ENCODE measurements at regions not wholly inside any gene's neighbourhood (a gene's known extent, or its start where the extent isn't known, plus 50 kb on each side); places are given as distances from the start of the nearest gene placed in this dataset.

DNA sequence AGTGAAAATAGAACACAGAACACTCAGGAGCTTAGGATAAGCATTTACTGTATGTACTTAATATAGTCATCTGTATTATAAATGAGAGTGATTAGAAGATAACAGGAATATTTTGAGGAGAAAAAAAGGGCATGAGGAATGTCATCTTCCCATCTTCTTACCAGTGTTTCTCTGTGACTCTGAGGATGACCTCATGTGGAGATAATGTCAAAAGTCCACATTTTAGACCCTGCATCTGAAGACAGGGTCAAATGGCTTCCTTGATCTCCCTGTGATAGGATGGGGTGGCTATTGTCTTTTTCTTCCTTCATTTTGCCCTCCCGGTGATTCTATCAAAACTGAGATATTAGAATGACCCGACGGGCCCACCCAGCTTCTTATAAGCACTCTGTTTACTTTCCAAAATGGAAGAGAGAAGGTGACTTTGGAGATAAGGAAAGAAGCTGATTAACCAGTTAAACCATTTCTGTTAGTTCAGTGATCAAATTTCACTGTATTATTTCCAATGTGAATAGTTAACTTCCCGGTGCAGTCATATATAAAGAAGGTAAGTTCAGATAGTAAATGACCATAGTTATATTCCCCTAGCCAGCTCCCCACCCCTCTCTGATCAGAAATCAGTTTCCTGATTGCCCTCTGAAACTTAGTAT is 115.7 kb upstream of the SALL4 start:
- no peak for ATAC-seq

DNA sequence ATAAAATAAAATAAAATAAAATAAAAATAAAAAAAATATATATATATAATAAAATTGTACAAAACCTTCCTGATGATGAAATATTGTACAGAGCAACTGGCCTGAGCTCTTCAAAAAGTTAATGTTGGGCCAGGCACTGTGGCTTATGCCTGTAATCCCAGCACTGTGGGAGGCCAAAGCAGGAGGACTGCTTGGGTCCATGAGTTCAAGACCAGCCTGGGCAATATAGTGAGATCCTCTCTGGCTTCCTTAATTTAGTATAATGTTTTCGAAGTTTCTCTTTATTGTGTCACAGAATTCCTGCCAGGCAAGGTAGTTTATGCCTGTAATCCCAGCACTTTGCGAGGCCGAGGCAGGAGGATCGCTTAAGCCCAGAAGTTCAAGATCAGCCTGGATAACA is 113.9 kb upstream of the SALL4 start:
- no peak for ATAC-seq

DNA sequence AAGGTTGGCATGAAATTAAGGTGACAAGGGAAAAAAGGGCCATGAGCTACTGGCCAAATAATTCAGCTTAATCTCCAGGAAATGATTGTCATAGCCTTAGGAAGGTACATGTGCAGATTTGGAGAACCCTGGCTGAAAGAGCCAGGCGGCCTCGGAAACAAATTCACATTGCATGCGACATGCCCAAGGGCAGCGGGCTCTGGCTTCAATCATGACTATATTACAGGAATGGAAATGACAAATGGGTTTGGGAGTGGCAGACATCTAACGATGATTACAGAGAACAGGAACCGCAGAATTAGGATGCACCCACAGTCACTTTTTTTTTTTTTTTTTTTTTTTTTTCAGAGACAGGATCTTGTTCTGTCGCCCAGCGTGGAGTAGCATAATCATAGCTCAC is 112.4 kb upstream of the SALL4 start:
- ATAC-seq = no peak

DNA sequence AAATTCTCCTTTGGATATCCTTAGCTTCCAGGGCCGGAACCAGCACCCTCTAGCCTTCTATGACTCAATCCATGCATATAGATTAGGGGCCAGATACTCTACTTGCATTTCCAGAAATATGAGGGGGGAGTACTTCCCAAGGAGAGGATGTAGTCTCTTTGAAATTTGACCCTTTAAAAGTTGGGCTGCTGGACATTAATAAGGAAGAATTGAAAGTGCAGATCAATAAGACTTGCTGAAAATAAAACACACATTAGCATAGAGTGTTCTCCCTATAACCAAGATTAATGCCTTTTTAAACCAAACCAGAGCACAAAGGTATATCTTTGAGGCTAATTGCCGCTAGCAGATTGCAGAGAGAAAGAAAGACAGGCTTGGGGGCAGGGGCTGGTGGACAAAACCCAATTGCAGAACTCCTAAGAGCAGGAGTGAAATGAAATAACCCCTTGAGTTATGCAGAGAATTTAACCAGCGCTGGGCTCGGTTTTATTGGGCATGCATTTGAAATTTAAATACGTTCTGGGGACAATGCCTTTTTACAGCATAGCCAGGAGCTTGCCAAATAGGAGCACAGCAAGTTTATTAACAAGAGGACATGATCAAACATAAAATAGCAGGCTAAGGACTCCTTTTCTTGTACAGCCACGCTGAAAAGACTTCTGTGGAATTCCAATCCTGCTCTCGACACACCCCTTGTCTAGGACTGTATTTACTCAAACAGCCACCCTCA is 108.2 kb upstream of the SALL4 start:
- ATAC-seq = no peak

DNA sequence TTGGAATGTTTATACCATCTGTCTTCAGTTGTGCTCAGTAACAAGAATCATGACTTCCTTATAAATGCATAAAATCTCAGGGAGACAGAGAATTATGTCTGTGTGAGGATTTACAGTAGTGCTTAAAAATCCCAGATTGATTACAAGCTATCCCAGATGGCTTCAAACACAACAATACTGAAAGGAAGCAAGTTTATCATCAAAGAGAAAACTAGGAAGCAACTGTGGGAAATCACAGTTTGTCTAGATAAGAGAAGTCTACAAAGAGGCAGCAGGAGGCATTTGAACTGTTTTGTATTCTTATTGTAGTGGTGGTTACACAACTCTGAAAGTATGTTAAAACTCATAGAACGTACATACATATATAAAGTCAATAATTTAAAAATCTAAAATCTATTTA is 104.4 kb upstream of the SALL4 start:
- ATAC-seq = no peak

DNA sequence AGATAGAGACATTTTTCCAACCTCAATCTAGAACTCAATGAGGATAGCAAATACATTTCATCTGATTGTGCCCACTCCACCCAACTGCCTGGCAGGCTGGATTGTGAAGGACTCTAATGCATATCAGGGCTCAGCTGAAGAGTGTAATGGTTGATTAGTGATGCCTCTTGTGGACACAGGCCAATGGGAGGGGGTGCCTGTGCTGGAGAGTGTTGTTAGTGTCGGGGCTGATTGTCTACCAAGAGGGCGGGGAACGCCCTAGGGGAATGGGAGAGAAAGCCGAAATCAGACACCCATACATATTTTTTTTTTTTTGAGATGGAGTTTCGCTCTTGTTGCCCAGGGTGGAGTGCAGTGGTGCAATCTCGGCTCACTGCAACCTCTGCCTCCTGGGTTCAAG is 103.7 kb upstream of the SALL4 start:
- ATAC-seq = no peak

DNA sequence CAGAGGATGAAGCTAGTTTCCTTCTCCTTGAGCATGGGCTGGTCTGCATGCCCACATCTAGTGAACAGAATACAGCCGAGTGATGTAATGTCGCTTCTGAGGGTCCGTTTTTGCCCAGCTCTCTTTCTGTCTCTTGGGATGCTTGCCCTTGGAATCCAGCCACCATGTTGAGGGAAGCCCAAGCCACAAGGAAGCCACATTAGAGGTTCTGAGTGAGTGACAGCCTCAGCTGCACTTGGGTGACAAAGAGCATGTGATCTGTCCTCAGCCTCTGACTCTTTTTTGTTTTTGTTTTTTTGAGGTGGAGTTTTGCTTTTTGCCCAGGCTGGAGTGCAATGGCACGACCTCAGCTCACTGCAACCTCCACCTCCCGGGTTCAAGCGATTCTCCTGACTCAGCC is 100.6 kb upstream of the SALL4 start:
- no peak for ATAC-seq

DNA sequence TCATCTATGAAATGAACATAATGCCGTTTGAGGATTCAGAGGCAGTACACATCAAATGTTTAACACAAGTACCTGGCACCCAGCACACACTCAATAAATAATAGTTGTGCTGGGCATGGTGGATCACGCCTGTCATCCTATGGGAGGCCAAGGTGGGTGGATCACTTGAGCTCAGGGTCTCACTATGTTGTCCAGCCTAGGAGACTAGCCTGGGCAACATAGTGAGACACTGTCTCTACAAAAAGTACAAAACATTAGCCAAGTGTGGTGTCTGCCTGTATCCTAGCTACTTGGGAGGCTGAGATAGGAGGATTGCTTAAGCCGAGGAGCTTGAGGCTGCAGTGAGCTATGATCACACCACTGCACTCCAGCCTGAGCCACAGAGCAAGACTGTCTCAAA is 98.1 kb upstream of the SALL4 start:
- ATAC-seq = no peak

DNA sequence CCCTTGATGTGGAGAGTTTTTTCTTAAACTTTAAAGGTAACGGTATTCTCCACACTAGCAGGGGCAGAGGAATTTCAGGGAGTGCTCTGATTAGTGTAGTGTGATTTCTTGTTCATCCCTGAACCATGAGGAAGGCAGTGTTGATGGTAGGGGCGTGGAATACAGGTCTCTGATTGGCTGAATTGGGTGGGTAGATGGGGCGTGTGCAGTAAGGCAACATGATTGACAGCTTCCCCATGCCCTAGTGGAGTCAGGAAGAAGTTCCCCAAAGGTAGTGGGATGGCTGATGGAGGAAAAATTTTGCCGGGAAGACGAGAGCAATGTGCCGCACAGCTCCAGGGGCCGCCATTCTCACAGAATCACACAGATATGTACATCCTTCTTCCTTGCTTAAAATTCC is 97.4 kb upstream of the SALL4 start:
- no peak for ATAC-seq

DNA sequence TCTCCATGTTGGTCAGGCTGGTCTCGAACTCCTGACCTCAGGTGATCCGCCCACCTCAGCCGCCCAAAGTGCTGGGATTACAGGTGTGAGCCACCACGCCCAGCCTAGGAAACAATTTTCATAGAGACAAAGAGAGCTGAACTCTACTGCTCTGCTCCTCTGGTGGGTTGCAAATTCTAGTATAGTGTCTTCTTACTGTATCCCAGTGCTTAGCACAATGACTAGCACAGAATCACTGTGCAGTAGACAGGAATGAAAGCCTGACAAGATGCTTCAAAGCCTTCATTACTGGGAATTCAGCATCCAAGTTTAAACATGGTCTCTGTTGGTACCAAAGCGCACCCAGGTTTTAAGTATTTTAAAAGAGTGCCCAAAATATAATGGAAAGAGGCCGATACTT is 96.5 kb upstream of the SALL4 start:
- no peak for ATAC-seq

DNA sequence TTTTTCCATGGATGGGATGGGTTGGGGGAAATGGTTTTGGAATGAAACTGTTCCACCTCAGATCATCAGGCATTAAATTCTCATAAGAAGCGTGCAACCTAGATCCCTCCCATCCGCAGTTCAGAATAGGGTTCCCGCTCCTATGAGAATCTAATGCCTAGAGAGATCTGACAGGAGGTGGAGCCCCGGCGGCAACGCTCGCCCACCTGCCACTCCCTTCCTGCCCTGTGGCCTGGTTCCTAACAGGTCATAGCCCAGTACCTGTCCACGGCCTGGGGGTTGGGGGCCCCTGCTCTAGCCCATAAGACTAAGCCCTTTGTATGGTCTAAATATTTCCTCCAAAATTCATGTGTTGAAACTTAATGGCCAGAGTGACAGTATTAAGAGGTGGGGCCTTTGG is 92.3 kb upstream of the SALL4 start:
- ATAC-seq = no peak

DNA sequence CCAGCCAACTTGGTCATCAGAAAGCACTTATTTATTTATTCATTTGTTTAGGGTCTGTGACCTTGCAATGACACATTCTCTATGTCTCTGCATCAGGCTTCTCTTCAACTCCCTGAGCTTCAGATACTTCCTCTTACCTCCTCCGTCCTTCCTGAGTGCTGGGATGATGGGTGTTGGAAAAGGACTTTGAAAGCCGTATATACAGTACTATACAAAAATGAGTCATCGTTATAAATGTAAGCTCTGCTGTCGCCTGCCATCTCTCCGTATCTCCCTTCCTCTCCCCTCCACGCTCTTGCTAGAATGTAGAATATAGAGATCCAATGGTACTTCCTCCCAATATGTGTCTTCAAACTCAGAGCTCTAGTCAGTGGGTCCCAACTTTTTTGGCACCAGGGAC is 91.9 kb upstream of the SALL4 start:
- no peak for ATAC-seq

DNA sequence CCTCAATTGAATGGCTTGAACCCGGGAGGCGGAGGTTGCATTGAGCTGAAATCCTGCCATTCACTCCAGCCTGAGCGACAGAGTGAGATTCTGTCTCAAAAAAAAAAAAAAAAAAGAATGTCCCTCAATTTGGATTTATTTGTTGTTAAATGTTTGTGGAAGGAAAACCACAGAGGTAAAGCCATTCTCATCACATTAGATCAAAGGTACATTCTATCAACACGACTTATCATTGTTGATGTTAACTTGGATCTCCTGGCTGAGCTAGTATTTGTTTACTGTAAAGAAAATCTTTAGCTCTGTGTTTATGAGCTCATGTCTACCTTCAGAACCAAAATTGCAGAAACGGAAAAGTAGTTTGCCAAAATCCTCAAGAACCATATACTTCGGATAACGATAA is 91.4 kb upstream of the SALL4 start:
- ATAC-seq = no peak

DNA sequence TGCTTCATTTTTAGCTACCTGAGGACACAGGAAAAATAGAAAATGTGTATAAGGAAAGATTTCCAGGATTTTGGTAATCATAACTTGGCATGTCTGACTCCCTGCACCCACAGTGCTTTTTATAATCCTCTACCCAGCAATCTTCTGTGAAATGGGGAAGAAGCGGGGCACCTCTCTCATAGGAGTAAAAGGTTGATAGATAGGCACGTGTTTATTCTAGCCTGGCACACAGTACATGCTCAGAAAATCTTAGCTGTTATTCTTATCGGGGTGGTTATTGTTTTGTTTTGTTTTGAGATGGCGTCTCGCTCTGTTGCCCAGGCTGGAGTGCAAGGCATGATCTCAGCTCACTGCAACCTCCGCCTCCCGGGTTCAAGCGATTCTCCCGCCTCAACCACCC is 87.7 kb upstream of the SALL4 start:
- ATAC-seq = no peak

DNA sequence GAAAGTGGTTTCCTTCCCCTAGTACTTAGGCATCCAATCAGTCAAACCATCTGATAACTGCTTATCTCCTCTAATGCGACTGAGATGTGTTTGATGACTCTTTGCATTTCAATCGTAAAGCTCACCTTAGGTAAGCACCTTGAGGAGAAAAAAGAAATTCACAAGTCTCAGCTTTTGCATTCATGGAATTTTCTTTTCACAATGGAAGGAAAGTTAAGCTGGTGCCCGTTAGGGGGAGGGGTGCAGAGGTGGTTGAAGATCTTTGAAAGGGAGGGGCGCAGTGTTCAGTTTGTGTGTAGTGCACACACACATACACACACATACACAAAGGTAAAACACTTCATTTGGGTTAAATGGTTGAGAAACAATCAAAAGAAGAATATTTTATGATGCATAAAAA is 87.1 kb upstream of the SALL4 start:
- ATAC-seq = no peak

DNA sequence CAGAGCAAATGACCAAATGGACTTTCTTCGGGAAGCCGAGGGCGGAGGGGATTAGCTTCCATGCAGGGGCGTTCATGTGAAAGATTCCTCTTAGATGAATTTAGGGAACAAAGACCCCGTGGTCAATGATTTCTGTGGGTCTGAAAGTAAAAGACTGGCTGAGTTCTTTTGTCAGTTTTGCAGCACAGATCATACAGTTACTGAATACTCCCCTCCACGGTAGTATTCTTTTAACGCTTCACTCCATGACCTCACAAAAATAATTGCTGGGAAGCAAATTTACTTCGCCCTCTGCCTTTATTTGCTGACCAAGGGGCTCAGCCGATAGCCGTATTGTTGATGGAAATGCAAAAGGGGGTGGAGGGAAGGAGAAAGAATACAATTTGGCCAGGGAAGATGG is 86.0 kb upstream of the SALL4 start:
- no peak for ATAC-seq

DNA sequence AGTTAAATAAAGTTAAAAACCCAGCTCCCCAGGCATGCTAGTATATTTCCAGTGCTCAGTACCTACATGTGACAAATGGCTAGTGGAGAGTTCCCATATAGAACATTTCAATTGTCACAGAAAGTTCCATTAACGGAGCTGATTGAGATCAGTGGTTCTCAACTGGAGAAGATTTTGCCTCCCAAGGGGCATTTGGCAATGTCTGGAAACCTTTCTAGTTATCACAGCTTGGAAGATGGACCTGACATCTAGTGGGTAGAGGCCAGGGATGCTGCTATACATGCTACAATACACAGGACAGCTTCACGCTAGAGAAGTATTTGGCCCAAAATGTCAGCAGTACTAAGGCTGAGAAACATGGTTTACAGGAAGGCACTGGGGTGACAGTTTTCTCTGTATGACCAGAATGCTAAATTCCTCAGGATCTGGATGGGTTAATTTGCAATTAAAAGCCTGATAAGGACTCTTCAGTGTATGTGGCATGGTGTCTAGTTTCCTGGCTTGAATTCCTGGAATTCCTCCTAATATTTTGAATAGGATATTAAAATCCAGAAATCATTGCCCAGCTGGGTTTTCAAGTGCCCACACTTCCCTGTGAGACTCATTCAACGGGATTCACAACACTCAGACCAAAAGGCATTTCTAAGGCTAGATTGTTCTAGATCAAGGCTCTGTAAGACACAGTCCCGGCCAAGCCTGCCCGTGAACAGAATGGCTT is 84.7 kb upstream of the SALL4 start:
- ATAC-seq = no peak

DNA sequence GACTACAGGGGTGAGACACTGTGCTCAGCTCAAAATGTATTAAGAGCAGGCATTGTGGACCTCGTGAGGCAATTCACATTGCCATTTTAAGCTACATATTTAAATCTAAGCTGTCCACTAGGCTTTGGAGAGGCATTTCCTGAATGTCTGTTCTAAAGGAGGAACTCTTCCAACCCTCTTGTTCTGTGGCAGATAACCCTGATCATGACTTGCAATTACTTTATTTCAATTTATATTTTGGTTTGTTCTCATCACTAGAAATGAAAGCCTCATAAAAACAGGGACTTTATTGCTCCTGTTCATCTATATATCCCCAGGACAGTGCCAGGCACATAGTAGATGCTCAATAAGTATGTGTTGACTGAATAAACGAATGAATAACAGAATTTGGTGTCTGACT is 84.0 kb upstream of the SALL4 start:
- no peak for ATAC-seq

DNA sequence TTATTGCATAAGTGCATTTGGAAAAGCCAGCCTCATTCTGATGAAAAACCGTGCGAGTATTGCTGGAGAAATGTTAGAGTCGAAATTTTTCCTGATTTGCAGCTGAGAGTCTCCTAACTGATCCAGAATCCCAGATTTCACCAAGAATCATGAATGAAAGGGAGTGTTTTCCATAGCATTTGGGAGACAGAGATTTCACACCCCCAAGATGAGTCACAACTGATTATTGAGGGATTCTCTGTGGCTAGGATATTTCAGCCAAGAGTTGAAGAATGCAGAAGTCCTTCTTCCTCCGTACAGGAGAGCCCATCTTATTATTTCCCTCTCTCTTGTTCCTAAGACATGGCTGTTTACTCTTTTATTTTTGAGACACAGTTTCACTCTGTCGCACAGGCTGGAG is 82.2 kb upstream of the SALL4 start:
- no peak for ATAC-seq

DNA sequence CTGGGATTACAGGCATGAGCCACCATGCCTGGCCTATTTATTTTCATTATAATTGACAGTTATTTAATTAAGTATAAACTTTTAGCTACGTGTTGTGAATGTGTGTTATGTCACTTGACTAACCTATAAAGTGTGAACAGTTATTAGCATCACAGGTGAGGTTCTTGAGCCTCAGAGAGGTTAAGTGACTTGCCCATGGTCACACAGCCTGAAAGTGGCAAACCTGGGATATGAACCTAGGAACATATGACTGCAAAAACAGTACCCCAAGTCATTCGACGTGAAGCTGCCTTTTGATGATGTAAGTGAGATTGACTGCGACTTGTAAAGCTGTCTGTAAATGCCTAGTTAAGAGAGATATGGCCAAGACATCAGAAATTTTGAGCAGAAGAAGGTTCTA is 77.9 kb upstream of the SALL4 start:
- ATAC-seq = no peak

DNA sequence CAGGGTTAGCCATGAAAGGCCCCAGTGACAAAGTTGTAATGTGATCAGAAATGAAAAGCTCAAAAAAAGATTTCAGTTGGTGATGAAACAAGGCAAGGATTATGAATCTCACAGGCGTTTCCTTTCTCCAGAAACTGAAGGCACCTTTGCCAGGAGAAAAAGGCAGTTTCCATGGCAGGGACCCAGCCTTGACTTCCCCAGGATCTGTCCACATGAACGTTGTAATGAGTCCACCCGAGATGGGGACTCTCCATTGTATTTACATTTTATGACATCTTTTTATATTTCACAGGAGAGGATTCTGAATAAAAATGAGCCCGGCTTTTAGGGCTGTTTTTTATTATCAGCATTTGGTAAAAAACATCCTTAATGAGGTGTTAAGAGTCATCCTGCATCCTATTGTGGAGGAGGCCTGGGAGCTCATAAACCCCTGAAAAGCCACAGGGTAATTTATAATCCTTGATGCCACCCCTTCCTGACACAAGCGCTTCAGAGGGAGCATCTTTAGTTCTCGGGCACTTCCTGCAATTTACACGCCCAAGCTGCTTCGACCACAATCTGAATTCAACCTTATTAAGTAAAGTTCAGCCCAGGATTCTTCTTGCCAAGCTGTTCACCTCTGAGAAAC is 74.1 kb upstream of the SALL4 start:
- ATAC-seq = no peak

DNA sequence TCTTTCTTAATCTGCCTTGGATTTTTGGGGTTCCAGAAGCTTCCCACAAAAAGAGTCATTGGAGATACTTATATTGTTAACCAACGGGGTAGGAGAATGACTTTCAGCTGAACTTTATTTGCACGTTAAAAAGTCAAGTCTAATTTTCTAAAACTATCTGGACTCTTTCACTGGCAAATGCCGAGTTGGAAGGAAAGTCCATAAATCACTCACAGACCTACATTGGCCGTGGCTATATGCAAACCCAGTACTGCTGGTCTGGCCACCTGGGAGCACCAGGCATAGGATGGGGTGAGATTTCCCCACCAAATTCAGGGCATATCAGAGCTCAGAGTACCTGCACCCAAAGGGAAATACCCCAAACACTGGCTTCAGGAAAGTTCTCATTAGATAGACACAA is 71.3 kb upstream of the SALL4 start:
- ATAC-seq = no peak

DNA sequence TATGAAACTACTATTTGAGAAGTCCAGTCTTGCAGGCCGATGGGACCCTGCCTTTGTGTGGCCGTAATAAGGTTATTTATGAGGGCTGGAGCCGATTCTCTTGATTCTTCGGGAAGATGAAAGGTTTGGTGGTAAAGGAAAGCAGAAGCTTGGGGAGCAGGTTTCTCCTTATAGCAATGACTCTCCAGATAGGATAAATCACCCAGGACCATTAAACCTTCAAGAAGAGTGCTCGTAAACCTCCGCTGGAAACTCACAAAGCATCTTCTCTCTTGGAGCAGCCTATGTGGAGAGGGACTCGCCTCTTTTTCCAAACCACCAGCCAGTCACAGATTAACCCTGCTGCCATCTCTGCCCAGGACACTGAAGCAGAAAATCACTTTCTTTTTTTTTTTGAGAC is 69.6 kb upstream of the SALL4 start:
- no peak for ATAC-seq

DNA sequence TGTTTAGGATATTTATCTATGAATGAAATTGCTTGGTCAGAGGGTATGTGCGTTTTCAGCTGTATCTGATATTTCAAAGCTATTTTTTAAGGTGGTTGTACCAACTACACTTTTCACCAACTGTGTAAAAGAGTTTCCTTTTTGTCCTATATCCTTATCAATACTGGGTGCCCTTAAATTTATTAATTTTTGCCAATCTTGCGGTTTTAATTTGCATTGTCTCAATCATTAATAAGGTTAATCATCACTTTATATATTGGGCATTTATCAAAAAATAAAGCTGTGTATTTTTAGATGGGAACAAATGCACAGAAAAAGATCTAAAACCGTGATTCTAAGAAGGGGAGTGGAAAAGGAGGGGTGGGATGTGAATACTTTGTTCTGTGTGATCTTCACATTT is 66.7 kb upstream of the SALL4 start:
- ATAC-seq = no peak

Data from activated CD4-positive, CD25-positive, alpha-beta regulatory T cell treated with anti-CD3 and anti-CD28 coated beads, Interleukin-2, amount 50 U/mL, for 24 hours (primary cell).